Daoy (cell line): ENCODE measurements at regions not wholly inside any gene's neighbourhood (a gene's known extent, or its start where the extent isn't known, plus 50 kb on each side); places are given as distances from the start of the nearest gene placed in this dataset.
"Not testable (repeated sequence)": the region's sequence is repeated elsewhere in the genome, so short reads cannot be mapped to it uniquely, and the experiment has no call there.

Source experiments
- DNase-seq: peaks from one replicate; pipeline ENCODE4 v3.0.0-alpha.2; 2015; ENCODE audit warnings: low read depth

DNA sequence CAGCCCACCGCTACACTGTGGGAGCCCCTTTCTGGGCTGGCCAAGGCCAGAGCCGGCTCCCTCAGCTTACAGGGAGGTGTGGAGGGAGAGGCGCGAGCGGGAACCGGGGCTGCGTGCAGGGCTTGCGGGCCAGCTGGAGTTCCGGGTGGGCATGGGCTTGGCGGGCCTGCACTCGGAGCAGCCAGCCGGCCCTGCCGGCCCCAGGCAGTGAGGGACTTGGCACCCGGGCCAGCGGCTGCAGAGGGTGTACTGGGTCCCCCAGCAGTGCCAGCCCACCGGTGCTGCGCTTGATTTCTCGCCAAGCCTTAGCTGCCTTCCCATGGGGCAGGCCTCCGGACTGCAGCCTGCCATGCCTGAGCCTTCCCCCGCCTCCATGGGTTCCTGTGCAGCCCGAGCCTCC lies 306.2 kb downstream of the PPP4R3C start:
- DNase-seq, result not testable (repeated sequence)

DNA sequence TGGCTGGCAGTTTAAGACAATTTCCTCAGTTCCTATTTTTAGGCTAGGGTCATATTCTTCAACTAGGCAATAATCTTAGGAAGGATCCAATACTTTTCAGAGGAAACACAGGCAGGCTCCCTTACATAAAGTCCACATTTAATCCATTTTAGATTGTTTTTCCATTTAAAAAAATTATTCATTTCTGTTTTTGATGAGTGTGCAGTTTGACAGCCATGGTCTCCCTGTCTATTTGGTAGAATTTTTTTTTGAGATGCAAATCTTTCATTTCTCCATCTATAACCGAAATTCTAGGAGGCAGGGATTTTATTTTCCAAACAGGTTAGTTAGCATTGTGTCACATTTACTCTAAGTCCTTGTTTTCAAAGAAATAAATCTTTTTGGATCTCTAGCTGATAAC lies 326.8 kb downstream of the PPP4R3C start:
- DNase-seq, result no peak

DNA sequence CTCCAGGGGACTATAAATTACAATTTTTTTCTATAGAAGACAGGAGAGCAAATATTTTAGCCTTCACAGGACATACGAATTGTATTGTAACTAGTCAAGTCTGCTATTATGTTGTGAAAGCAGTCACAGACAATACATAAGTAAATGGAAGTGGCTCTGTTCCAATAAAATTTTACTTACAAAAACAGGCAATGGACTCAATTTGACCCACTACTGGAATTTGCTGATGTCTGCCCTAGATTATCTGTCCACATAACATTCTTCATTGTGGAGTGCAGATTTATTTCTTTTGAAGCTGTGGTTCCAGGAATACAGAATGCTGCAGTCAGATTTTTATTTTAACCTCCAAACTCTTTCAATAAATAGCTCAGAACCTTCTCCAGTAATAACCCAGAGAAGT lies 330.3 kb downstream of the PPP4R3C start:
- no peak for DNase-seq

DNA sequence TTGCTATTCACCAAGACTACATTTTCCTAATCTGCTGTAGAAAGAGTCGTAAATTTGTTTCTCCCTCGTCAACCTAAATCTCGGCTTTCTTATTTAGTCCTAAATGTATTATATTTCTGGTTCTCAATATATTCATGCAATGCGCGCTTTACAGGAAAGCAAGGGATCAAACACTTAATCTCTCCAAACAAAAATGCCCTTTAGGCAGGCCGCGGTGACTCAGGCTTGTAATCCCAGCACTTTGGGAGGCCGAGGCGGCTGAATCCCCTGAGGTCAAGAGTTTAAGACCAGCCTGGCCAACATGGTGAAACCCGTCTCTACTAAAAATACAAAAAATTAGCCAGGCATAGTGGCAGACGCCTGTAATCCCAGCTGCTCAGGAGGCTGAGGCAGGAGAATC lies 376.0 kb downstream of the PPP4R3C start:
- DNase-seq, result not testable (repeated sequence)

DNA sequence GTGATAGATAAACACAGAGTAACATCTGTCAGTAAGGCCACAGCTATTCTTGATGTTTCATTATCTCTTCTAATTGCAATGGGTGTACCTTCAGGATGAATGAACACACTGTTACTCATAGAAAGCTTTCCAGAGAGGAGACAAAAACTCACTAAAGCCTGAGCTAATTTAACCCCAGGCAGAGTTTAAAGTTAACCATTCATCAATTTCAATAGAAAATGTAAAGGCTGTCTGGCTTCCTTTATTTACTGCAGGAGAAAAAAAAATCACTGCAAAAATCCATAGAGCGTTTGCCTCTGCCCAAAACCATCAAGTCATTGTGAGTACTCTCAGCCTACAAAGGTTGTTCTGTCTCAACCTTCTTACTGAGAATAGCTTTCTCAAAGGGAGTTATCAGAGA lies 376.9 kb downstream of the PPP4R3C start:
- no peak for DNase-seq

DNA sequence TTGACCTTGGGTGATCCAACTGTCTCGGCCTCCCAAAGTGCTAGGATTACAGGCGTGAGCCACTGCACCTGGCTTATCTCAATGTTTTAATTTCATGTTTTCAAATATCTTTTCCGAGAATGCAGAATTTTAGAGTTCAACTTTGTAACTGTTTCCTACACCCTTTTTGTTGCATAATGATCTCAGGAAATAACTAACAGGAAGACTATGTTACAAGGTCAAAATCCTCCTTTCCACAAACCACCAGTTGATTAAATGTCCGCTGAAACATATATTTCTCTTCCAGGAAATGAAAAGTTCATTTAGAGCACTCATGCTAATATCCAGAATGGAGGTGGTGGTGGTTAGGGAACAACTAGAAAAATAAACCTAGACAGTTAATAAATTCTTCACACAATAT lies 377.8 kb downstream of the PPP4R3C start:
- DNase-seq, result no peak

DNA sequence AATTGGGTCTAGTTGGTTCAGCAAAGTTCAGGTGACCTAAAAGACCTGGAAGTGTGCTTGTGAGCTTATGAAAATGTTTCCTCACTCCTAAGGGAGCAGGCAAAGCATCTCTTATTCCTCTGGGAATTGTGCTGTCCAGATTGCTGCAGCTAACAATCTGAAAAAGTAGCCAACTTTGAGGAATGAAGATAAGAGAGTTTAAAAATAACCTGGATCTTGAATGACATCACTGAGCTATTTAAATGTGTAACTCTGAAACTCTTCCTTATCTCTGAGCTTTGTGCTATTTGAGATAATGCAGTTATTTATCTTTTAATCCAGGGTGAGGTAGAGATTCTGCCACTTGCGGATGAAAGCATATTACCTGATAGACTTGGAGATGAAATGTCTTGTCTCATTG lies 384.8 kb downstream of the PPP4R3C start:
- no peak for DNase-seq

DNA sequence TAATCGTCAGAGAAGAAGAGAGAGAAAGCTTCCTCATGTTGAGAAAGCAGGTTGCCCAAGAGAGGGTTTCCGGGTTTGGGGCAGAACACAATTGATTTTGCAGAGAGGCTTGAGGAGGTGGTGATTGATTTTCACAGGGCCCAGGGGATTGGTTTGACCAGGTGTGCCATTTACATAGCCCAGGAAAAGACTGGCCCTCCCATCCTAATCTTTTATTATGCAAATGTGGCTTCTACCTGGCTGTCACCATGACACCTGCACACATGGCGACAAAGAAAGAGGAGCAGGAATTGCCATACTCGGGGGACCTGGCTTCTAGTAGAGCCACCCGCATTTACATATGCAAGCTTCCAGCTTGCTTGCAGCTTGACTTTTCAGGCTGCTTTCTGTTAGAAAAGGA lies 405.3 kb downstream of the PPP4R3C start:
- no peak for DNase-seq

DNA sequence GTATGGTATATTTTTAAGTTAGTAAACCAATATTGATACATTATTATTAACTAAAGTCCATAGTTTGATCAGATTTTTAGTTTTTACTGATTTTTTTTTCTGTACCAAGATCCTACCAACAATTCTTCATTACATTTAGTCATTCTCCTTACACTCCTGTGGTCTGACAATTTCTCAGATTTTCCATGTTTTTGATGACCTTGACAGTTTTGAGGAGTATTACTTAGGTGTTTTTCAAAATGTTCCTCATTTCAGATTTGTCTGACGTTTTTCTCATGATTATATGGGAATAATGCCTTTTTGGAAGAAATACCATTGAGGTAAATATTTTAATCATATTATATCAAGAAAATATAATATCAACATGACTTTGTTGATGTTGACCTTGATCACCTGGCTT lies 423.8 kb downstream of the PPP4R3C start:
- DNase-seq, result no peak

DNA sequence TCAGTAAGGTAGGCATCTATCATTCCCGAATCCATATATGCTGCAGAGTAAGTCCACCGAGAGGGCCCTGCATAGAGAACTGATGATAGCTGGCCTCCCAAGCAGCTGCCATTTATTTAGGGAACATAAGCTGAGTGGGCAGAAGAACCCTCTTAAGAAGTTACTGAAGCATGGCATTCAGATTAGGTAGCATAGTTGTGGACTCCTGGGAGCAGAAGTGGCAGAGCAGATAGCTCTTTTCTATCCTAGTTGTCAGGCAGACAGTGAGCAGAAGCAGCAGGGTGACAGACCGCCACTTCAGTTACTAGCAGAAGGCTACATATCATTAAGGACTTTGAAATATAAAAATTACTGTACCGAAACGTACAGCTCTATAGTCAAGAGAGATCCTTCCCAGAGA lies 454.7 kb downstream of the PPP4R3C start:
- DNase-seq, result no peak

DNA sequence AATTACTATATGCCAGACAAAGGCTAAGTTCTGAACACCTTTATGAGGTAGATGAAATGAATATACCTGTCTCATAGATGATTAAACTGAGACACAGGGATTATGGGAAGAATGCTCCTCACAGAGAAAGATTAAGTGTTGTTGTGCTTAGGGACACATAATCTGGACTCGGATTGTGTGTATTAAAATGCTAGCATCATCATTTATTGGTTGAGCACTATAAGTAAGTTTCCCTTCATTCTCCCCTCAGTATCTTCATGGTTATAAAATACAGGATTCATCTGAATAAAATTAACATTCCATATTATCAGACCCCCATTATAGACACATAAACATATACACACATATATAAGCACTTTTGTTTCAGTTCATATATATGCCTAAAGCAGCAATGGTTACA lies 463.5 kb downstream of the PPP4R3C start:
- DNase-seq, result no peak

DNA sequence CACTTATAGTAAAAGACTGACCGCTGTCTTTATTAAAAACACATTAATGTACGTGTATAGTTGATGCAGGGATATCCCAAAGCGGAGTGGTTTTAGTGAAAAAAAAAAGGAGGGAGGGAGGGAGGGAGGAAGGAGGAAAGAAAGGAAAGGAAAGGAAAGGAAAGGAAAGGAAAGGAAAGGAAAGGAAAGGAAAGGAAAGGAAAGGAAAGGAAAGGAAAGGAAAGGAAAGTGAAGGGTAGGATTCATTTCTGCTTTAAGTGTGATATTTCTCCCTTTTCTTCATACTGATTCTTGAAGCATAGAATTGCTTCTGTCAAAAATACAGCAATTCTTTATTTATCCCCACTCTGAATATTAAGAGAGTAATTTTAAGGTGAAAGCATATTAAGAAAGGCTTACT lies 504.9 kb downstream of the PPP4R3C start:
- DNase-seq, result no peak

DNA sequence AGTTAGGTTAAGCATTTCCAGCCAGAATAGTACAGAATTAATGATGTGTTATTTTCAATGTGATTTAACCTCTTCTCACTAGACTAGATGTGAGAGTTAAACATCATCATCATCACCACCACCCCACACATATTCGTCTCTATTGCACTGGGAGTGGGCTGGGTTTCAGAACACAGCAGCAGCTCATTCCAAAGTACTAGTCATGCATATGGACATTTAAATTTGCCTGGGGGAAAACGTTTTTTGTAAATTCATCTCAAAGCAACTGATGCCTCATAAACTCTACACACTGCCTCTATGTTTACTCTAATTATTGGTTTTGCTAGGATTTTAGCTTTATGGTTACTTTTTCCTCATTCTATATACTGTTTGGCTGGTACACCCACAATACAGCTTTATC lies 509.1 kb downstream of the PPP4R3C start:
- no peak for DNase-seq

DNA sequence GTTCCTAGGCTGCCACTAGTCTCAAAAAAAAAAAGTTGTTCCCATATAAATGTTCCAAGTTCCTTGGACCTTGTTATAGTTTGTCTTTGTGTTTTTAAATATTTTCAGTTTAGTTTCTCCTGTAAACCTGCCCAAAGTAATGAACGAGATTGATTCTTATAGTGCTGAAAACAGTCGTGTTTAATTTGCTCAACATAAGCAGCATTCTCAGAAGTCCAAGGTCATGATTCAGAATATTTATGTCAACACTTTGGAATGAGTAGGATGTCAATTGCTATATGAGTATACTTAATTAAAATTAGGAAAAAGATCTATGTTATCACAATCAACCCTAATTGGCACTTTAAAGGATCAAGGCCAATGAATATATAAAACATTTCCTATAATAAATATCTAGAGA lies 510.9 kb downstream of the PPP4R3C start:
- DNase-seq, result no peak

DNA sequence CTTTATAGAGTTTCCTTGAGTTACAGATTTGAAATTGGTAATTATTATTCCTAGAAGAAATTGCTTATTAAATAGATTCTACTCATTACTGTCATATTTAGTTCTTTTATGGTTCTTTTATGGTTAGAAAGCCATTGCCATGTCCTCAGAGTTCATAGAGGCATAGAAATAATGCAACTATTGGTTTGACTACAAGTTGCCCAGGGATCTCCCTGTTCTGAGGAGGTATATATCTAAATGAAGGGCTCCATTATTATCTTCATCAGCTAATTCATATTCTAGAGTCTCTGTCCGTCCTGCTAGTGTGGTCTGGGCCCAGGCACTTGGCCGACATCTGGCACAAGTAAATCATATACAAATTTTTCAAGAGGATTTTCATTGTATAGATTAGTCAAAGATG lies 535.7 kb downstream of the PPP4R3C start:
- DNase-seq, result no peak

DNA sequence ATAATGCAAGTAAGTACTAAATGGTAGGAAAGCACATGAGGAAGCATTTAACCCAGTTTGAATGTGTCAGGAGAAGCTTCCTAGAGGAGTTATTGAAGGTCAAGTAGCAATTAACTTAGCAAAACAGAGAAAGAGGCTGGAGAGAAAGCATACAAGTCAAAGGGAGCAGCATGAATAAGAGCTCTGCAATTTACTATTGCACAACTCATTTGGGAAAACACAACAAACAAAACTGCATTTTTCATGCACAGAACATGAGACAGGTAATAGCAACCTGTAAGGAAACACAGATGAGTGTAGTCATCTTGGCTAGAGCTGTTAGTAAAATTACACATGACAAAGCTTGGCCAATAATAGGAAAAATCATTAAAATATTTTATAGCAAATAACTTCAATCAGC lies 538.1 kb downstream of the PPP4R3C start:
- DNase-seq, result no peak

DNA sequence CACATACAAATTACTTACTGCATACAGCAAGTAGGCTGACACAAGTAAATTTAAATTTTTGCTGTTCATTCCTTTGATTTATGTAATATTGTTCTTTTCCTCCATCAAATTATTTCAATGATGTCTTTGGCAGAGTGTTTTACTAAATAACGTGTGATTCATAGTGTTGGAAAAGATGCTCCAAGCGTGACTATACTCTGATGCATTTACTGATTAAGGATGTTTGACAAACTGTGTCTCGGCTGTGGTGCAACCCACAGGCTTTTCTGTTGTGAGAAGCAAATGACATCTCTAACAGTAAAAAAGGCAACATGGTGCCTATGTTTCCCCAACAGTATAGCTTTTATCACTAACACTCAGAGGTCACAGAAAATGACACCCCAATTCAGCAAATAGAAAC lies 540.9 kb downstream of the PPP4R3C start:
- no peak for DNase-seq

DNA sequence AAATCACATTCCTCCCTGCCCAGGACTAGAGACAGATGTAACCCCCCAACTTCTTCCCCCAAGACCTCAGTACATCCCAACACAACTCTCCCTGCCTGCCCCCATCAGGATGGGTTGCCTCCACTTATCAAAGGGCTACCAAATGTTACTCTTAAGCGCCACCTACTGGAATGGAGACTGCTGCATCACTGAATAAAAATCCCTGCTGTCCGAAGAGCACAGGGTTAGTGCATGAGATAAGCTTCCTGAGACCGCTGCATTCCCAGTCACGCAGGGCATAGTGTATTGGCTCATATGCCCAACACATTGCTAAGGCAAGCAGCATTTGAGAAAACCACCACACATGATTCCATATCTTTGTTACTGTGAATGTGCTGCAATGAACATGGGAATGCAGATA lies 544.5 kb downstream of the PPP4R3C start:
- no peak for DNase-seq

DNA sequence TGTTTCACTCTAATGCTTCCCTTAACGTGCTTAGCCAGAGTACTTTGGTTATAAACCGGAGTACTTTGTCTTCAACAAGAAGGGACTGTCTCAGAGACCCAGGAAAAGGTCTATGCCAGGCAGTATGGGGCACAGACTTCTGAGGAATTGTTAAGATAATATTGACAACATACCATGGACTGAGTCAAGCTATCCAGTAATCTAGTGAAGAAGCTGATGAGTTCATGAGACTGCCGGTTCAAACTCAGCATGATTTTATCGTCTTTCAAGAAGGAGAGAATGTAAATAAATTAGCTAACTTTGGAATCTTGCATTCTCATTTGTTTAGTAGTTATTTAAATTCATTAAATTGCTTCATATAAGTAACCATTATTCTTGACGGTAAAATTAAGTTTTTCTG lies 546.1 kb downstream of the PPP4R3C start:
- DNase-seq, result no peak

DNA sequence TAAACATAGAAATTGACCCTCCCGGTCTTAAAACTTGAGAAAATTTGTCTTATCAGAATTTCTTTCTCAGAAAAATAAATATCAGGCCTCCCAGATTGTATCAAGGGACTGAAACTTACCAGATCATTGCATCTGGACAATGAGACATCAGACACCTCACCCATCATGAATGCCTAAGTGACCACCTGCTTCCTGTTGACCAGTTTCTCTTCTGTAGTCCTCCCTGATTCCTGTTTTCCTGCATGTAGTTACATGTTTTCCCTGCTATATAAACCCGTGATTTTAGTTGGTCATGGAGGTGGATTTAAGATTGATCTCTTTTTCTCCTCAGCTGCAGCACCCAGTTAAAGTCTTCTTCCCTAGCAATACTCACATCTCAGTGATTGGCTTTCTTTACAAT lies 548.1 kb downstream of the PPP4R3C start:
- DNase-seq, result no peak

DNA sequence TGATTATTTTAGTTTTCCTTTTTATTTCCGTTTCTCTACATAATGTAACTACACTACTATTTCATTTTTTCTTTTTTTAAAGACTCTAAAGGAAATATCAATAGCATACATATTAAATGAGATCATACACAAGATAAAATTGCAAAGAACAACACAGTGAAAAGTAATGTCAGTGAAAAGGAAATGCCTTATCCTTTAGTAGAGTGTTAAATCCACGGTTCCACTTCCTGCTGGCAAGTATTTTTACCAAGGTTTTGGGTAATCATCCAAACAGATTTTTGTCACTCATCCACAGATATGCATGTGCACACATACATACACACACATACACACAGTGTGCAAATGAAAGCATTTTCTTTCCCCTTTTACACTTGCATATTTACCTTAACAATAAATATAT lies 548.9 kb downstream of the PPP4R3C start:
- no peak for DNase-seq

DNA sequence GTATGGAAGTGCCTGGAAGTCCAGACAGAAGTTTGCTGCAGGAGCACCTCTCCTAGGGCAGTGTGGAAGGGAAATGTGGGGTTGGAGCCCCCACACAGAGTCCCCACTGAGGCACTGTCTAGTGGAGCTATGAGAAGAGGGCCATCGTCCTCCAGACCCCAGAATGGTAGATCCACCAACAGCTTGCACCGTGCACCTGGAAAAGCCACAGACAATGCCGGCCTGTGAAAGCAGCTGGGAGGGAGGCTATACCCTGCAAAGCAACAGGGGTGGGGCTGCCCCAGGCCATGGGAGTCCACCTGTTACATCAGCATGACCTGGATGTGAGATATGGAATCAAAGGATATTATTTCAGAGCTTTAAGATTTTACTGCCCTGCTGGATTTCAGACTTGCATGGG lies 551.4 kb downstream of the PPP4R3C start:
- DNase-seq, result not testable (repeated sequence)

DNA sequence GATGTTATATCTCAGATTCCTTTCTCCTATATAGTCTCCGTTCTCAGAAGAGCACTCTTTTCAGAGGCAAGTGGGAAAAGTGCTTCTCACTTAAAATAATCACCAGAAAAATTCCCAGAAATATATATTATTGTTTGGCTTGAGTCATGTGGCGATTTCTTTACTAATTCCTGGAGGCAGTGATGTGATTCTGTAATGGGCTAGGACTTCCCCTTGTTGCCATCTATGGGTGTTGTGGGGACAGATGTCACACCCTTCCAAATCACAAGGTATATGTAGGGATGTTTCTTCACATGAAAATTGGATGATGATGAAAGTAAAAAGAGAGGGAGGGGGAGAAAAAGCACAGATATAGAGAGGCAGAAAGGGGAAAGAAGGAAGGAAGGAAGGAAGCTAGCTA lies 553.4 kb downstream of the PPP4R3C start:
- no peak for DNase-seq

DNA sequence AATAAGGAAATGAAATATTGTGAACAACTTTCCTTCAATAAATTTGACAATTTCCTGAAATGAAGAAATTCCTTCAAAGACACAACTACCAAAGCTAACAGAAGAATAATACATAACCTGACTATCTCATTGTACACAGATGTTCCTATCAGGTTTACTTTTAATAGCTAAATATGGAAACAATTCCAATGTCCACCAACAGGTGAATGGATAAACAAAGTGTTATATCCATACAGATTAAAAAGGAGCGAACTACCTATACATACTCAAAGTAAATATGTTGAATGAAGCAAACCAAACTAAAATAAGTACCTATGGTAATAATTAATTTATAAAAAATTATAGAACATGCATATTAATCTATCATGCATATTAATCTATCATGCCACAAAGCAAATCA lies 554.9 kb downstream of the PPP4R3C start:
- DNase-seq, result no peak

DNA sequence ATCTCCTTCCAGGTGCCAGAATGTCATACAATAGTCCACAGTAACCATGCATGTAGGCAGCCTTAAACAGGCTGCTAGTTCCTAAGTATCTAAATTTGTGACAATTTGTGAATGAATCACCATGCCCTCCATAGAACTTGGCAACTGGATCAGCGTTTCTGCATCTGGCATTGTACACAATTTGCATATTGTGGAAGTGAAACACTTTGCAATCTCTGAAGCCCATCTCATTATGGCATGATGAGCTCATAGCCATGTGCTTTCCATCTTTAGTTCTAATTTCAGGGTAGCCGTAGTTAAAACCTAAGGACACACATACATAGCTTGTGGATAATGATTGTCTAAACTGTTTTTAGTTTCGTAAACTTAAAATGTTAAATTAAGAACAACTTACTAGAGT lies 573.6 kb downstream of the PPP4R3C start:
- DNase-seq, result no peak
